CD4-positive, alpha-beta T cell (primary cell): ENCODE measurements at regions not wholly inside any gene's neighbourhood (a gene's known extent, or its start where the extent isn't known, plus 50 kb on each side); places are given as distances from the start of the nearest gene placed in this dataset.

Experiments used
- ATAC-seq: fragments of 200-7000 bp; cut with Tn5 transposase; one replicate; pipeline ENCODE4 v1.10.0; 2022; ENCODE audit warnings: mild to moderate bottlenecking; ENCODE audit not compliant: poor library complexity
- CTCF ChIA-PET: fragments of 350-600 bp; sonication (Branson Sonifier 250); formaldehyde crosslinking; loops from one replicate; lab custom pipeline; 2021; ENCODE audit warnings: antibody characterized with exemption, inconsistent platforms; lab: Charles Lee
- POLR2A ChIA-PET: fragments of 350-600 bp; sonication (Branson Sonifier 250); formaldehyde crosslinking; loops from one replicate; lab custom pipeline; 2021; ENCODE audit warnings: antibody characterized with exemption, inconsistent platforms; lab: Charles Lee
- DNase-seq, 14 experiments: peaks; one replicate each; pipeline ENCODE4 v3.0.0-alpha.2; 2013 to 2020; ENCODE audit warnings: mixed read lengths in 2 of 14
- H3K27ac ChIP-seq, 2 donors: one replicate each; pipeline versions ENCODE4 v1.5.1 to v1.7.0; 2013; ENCODE audit warnings: low read length in 2 of 2, low read depth in 1 of 2, mild to moderate bottlenecking in 1 of 2
- H3K27me3 ChIP-seq, 2 experiments: 1 replicate in 1 of 2; 2 replicates in 1 of 2; pipeline versions ENCODE4 v1.6.1 to v1.7.0; 2013; ENCODE audit warnings: low read length in 2 of 2, control low read depth in 1 of 2, mild to moderate bottlenecking in 1 of 2, moderate library complexity in 1 of 2; ENCODE audit not compliant: insufficient read depth in 2 of 2, control insufficient read depth in 1 of 2
- H3K36me3 ChIP-seq: one replicate; pipeline ENCODE4 v1.6.1; 2013; ENCODE audit warnings: low read length, control low read depth; ENCODE audit not compliant: insufficient read depth
- H3K4me1 ChIP-seq: one replicate; pipeline ENCODE4 v1.6.1; 2013; ENCODE audit warnings: low read length, control low read depth; ENCODE audit not compliant: insufficient read depth
- H3K4me3 ChIP-seq: one replicate; pipeline ENCODE4 v1.5.1; 2013; ENCODE audit warnings: mild to moderate bottlenecking, low read length, moderate library complexity
- H3K9me3 ChIP-seq, 2 experiments: 1 replicate in 1 of 2; 2 replicates in 1 of 2; pipeline versions ENCODE4 v1.6.1 to v1.7.0; 2013; ENCODE audit warnings: low read length in 2 of 2, mild to moderate bottlenecking in 2 of 2, control low read depth in 1 of 2, moderate library complexity in 1 of 2; ENCODE audit not compliant: control insufficient read depth in 1 of 2, insufficient read depth in 1 of 2
- H3K27ac Mint-ChIP-seq: one replicate; pipeline ENCODE4 v1.8.0; 2020; ENCODE audit warnings: mixed read lengths
- H3K27me3 Mint-ChIP-seq: one replicate; pipeline ENCODE4 v1.8.0; 2021; ENCODE audit warnings: mixed read lengths
- H3K36me3 Mint-ChIP-seq: one replicate; pipeline ENCODE4 v1.8.0; 2021; ENCODE audit warnings: low read depth, mixed read lengths
- H3K4me1 Mint-ChIP-seq: one replicate; pipeline ENCODE4 v1.8.0; 2021; ENCODE audit warnings: low read depth, mixed read lengths
- H3K4me3 Mint-ChIP-seq: one replicate; pipeline ENCODE4 v1.8.0; 2020; ENCODE audit warnings: mild to moderate bottlenecking, mixed read lengths
- H3K9me3 Mint-ChIP-seq: one replicate; pipeline ENCODE4 v1.8.0; 2020; ENCODE audit warnings: mixed read lengths
- CTCF ChIP-seq: fragments of 200-600 bp; IDR thresholded peaks from one replicate; pipeline ENCODE4 v1.8.0; 2022; ENCODE audit warnings: antibody characterized with exemption, mild to moderate bottlenecking
- intact Hi-C, 2 experiments: fragments of 100-400 bp; cut with DNase I in 1 of 2; cut with micrococcal nuclease in 1 of 2; formaldehyde crosslinking; loops; one replicate each; pipeline versions ENCODE4 v1.15.1 to v1.9.0; 2023 to 2025; cut with DNase I, micrococcal nuclease

GRCh38 chr15:85302271-85302670 lies 78.1 kb upstream of the AKAP13 start:
- H3K4me3 ChIP-seq, result no peak overlapping the region
- H3K4me3 Mint-ChIP-seq, result no peak overlapping the region
- no peaks in the 10 kb centered on the region for H3K27me3 Mint-ChIP-seq
- peaks cover 3% of the 10 kb centered on the region for H3K4me1 Mint-ChIP-seq
- no peaks in the 10 kb centered on the region for H3K4me1 ChIP-seq
- no peak for DNase-seq
- H3K27ac ChIP-seq, result no peak overlapping the region
- H3K27me3 ChIP-seq, result no peaks in the 10 kb centered on the region
- no peaks in the 10 kb centered on the region for H3K36me3 Mint-ChIP-seq
- intact Hi-C loops, result no loop called here
- H3K9me3 Mint-ChIP-seq, result no peaks in the 10 kb centered on the region
- no peak for ATAC-seq
- ChIA-PET POLR2A (no interaction called here), CTCF (interaction anchor here (2.6 kb wide), 1 partner anchor 29 kb away, joined by 7 read pairs; no protein-coding TSS in a partner anchor)
- no peak for TF ChIP-seq CTCF
- peaks cover 0 to 6% of the 10 kb centered on the region in 2 experiments for H3K9me3 ChIP-seq
- H3K27ac Mint-ChIP-seq, result no peak overlapping the region
- no peaks in the 10 kb centered on the region for H3K36me3 ChIP-seq

GRCh38 chr15:85305050-85305449 lies 75.4 kb upstream of the AKAP13 start:
- POLR2A ChIA-PET, result no interaction called here
- Histone ChIP-seq H3K4me1 (no peaks in the 10 kb centered on the region), H3K36me3 (no peaks in the 10 kb centered on the region), H3K27me3 (no peaks in the 10 kb centered on the region), H3K27ac (no peak overlapping the region), H3K9me3 (peaks cover 0 to 6% of the 10 kb centered on the region in 2 experiments), H3K4me3 (no peak overlapping the region)
- DNase-seq (no peak), ATAC-seq (no peak)
- Mint-ChIP-seq H3K27me3 (no peaks in the 10 kb centered on the region), H3K4me1 (peaks cover 13% of the 10 kb centered on the region), H3K36me3 (no peaks in the 10 kb centered on the region), H3K27ac (no peak overlapping the region), H3K9me3 (no peaks in the 10 kb centered on the region), H3K4me3 (no peak overlapping the region)
- CTCF ChIA-PET, result interaction anchor here (1.0 kb wide), 1 partner anchor 8 kb away, joined by 3 read pairs; no protein-coding TSS in a partner anchor
- no peak for TF ChIP-seq CTCF
- intact Hi-C loops, result no loop called here

- Mint-ChIP-seq H3K27ac (no peak overlapping the region), H3K27me3 (no peaks in the 10 kb centered on the region), H3K36me3 (peaks cover 7% of the 10 kb centered on the region), H3K4me3 (no peak overlapping the region), H3K4me1 (peaks cover 13% of the 10 kb centered on the region), H3K9me3 (peaks cover 4% of the 10 kb centered on the region)
- ATAC-seq (no peak), DNase-seq (no peak)
- no peaks in the 10 kb centered on the region for H3K36me3 ChIP-seq
- CTCF ChIA-PET, result interaction anchor here (1.1 to 1.4 kb wide), 2 partner anchors 11 to 107 kb away, joined by 3 to 5 read pairs; no protein-coding TSS in a partner anchor
- intact Hi-C loops, result no loop called here
- no peak overlapping the region for H3K27ac ChIP-seq
- no peak for TF ChIP-seq CTCF
- no peaks in the 10 kb centered on the region for H3K27me3 ChIP-seq
- H3K9me3 ChIP-seq, result peaks cover 0 to 6% of the 10 kb centered on the region in 2 experiments
- POLR2A ChIA-PET, result interaction anchor here (1.1 kb wide), 1 partner anchor 9 kb away, joined by 5 read pairs; no protein-coding TSS in a partner anchor
- no peak overlapping the region for H3K4me3 ChIP-seq
- no peaks in the 10 kb centered on the region for H3K4me1 ChIP-seq
Observed at GRCh38 chr15:85306946-85307686, 73.3 kb upstream of the AKAP13 start.
